ENCODE measurements at regions not wholly inside any gene's neighbourhood (a gene's known extent, or its start where the extent isn't known, plus 50 kb on each side); places are given as distances from the start of the nearest gene placed in this dataset.

GRCh38 chr13:89695343-89696257, 1651.9 kb upstream of the MIR17HG start:
- no peaks in the 10 kb centered on the region for H3K36me3 ChIP-seq (ENCODE audit: control insufficient read depth in 5 of 5, insufficient read depth in 5 of 5, low read length in 5 of 5)
- H3K9ac ChIP-seq (ENCODE audit: low read length in 5 of 5), result no peak overlapping the region
- no peaks in the 10 kb centered on the region for H3K4me1 ChIP-seq (ENCODE audit: control insufficient read depth in 5 of 5, insufficient read depth in 5 of 5, low read length in 5 of 5)
- H3K27me3 ChIP-seq (ENCODE audit: control insufficient read depth in 5 of 5, insufficient read depth in 4 of 5, low read length in 5 of 5), result no peaks in the 10 kb centered on the region
- H3K4me3 ChIP-seq (ENCODE audit: low read depth in 1 of 5, low read length in 5 of 5), result no peak overlapping the region
- no peaks in the 10 kb centered on the region for H3K9me3 ChIP-seq (ENCODE audit: control insufficient read depth in 5 of 5, low read length in 5 of 5)
- H3K27ac ChIP-seq (ENCODE audit: low read depth, low read length), result no peak overlapping the region

- H3K4me3 ChIP-seq (ENCODE audit: low read depth in 1 of 5, low read length in 5 of 5), result no peak overlapping the region
- H3K4me1 ChIP-seq (ENCODE audit: control insufficient read depth in 5 of 5, insufficient read depth in 5 of 5, low read length in 5 of 5), result no peaks in the 10 kb centered on the region
- no peak overlapping the region for H3K9ac ChIP-seq (ENCODE audit: low read length in 5 of 5)
- no peaks in the 10 kb centered on the region for H3K36me3 ChIP-seq (ENCODE audit: control insufficient read depth in 5 of 5, insufficient read depth in 5 of 5, low read length in 5 of 5)
- no peaks in the 10 kb centered on the region for H3K27me3 ChIP-seq (ENCODE audit: control insufficient read depth in 5 of 5, insufficient read depth in 4 of 5, low read length in 5 of 5)
- no peaks in the 10 kb centered on the region for H3K9me3 ChIP-seq (ENCODE audit: control insufficient read depth in 5 of 5, low read length in 5 of 5)
- H3K27ac ChIP-seq (ENCODE audit: low read depth, low read length), result no peak overlapping the region
Measured at GRCh38 chr13:89701913-89702312, 1645.6 kb upstream of the MIR17HG start.

GRCh38 chr13:89704040-89704439, 1643.4 kb upstream of the MIR17HG start:
- no peaks in the 10 kb centered on the region for H3K9me3 ChIP-seq (ENCODE audit: control insufficient read depth in 5 of 5, low read length in 5 of 5)
- no peak overlapping the region for H3K27ac ChIP-seq (ENCODE audit: low read depth, low read length)
- H3K27me3 ChIP-seq (ENCODE audit: control insufficient read depth in 5 of 5, insufficient read depth in 4 of 5, low read length in 5 of 5), result no peaks in the 10 kb centered on the region
- no peaks in the 10 kb centered on the region for H3K4me1 ChIP-seq (ENCODE audit: control insufficient read depth in 5 of 5, insufficient read depth in 5 of 5, low read length in 5 of 5)
- no peak overlapping the region for H3K9ac ChIP-seq (ENCODE audit: low read length in 5 of 5)
- no peaks in the 10 kb centered on the region for H3K36me3 ChIP-seq (ENCODE audit: control insufficient read depth in 5 of 5, insufficient read depth in 5 of 5, low read length in 5 of 5)
- no peak overlapping the region for H3K4me3 ChIP-seq (ENCODE audit: low read depth in 1 of 5, low read length in 5 of 5)

- no peak overlapping the region for H3K9ac ChIP-seq (ENCODE audit: low read length in 5 of 5)
- no peak overlapping the region for H3K4me3 ChIP-seq (ENCODE audit: low read depth in 1 of 5, low read length in 5 of 5)
- H3K36me3 ChIP-seq (ENCODE audit: control insufficient read depth in 5 of 5, insufficient read depth in 5 of 5, low read length in 5 of 5), result no peaks in the 10 kb centered on the region
- no peak overlapping the region for H3K27ac ChIP-seq (ENCODE audit: low read depth, low read length)
- no peaks in the 10 kb centered on the region for H3K27me3 ChIP-seq (ENCODE audit: control insufficient read depth in 5 of 5, insufficient read depth in 4 of 5, low read length in 5 of 5)
- H3K9me3 ChIP-seq (ENCODE audit: control insufficient read depth in 5 of 5, low read length in 5 of 5), result no peaks in the 10 kb centered on the region
- no peaks in the 10 kb centered on the region for H3K4me1 ChIP-seq (ENCODE audit: control insufficient read depth in 5 of 5, insufficient read depth in 5 of 5, low read length in 5 of 5)
Measured at GRCh38 chr13:89708013-89708412, 1639.5 kb upstream of the MIR17HG start.

- Histone ChIP-seq H3K4me3 (ENCODE audit: low read depth in 1 of 5, low read length in 5 of 5) (no peak overlapping the region), H3K4me1 (ENCODE audit: control insufficient read depth in 5 of 5, insufficient read depth in 5 of 5, low read length in 5 of 5) (no peaks in the 10 kb centered on the region), H3K27me3 (ENCODE audit: control insufficient read depth in 5 of 5, insufficient read depth in 4 of 5, low read length in 5 of 5) (no peaks in the 10 kb centered on the region), H3K9me3 (ENCODE audit: control insufficient read depth in 5 of 5, low read length in 5 of 5) (peaks cover 0 to 5% (median 0%) of the 10 kb centered on the region in 5 donors), H3K36me3 (ENCODE audit: control insufficient read depth in 5 of 5, insufficient read depth in 5 of 5, low read length in 5 of 5) (no peaks in the 10 kb centered on the region), H3K9ac (ENCODE audit: low read length in 5 of 5) (no peak overlapping the region), H3K27ac (ENCODE audit: low read depth, low read length) (no peak overlapping the region)
Measured at GRCh38 chr13:89721216-89721615, 1626.3 kb upstream of the MIR17HG start.

- Histone ChIP-seq H3K27me3 (ENCODE audit: control insufficient read depth in 5 of 5, insufficient read depth in 4 of 5, low read length in 5 of 5) (no peaks in the 10 kb centered on the region), H3K27ac (ENCODE audit: low read depth, low read length) (no peak overlapping the region), H3K4me1 (ENCODE audit: control insufficient read depth in 5 of 5, insufficient read depth in 5 of 5, low read length in 5 of 5) (no peaks in the 10 kb centered on the region), H3K36me3 (ENCODE audit: control insufficient read depth in 5 of 5, insufficient read depth in 5 of 5, low read length in 5 of 5) (no peaks in the 10 kb centered on the region), H3K9me3 (ENCODE audit: control insufficient read depth in 5 of 5, low read length in 5 of 5) (peaks cover 0 to 5% (median 0%) of the 10 kb centered on the region in 5 donors), H3K4me3 (ENCODE audit: low read depth in 1 of 5, low read length in 5 of 5) (no peak overlapping the region), H3K9ac (ENCODE audit: low read length in 5 of 5) (no peak overlapping the region)
Measured at GRCh38 chr13:89726690-89727435, 1620.6 kb upstream of the MIR17HG start.

GRCh38 chr13:89733829-89734228, 1613.7 kb upstream of the MIR17HG start:
- H3K9ac ChIP-seq (ENCODE audit: low read length in 5 of 5), result no peak overlapping the region
- H3K36me3 ChIP-seq (ENCODE audit: control insufficient read depth in 5 of 5, insufficient read depth in 5 of 5, low read length in 5 of 5), result no peaks in the 10 kb centered on the region
- H3K4me1 ChIP-seq (ENCODE audit: control insufficient read depth in 5 of 5, insufficient read depth in 5 of 5, low read length in 5 of 5), result no peaks in the 10 kb centered on the region
- no peak overlapping the region for H3K4me3 ChIP-seq (ENCODE audit: low read depth in 1 of 5, low read length in 5 of 5)
- H3K9me3 ChIP-seq (ENCODE audit: control insufficient read depth in 5 of 5, low read length in 5 of 5), result no peaks in the 10 kb centered on the region
- H3K27ac ChIP-seq (ENCODE audit: low read depth, low read length), result no peak overlapping the region
- no peaks in the 10 kb centered on the region for H3K27me3 ChIP-seq (ENCODE audit: control insufficient read depth in 5 of 5, insufficient read depth in 4 of 5, low read length in 5 of 5)

- Histone ChIP-seq H3K4me3 (ENCODE audit: low read depth in 1 of 5, low read length in 5 of 5) (no peak overlapping the region), H3K36me3 (ENCODE audit: control insufficient read depth in 5 of 5, insufficient read depth in 5 of 5, low read length in 5 of 5) (no peaks in the 10 kb centered on the region), H3K9ac (ENCODE audit: low read length in 5 of 5) (no peak overlapping the region), H3K27ac (ENCODE audit: low read depth, low read length) (no peak overlapping the region), H3K27me3 (ENCODE audit: control insufficient read depth in 5 of 5, insufficient read depth in 4 of 5, low read length in 5 of 5) (no peaks in the 10 kb centered on the region), H3K9me3 (ENCODE audit: control insufficient read depth in 5 of 5, low read length in 5 of 5) (no peaks in the 10 kb centered on the region), H3K4me1 (ENCODE audit: control insufficient read depth in 5 of 5, insufficient read depth in 5 of 5, low read length in 5 of 5) (no peaks in the 10 kb centered on the region)
Measured at GRCh38 chr13:89737051-89737450, 1610.4 kb upstream of the MIR17HG start.

- Histone ChIP-seq H3K4me3 (ENCODE audit: low read depth in 1 of 5, low read length in 5 of 5) (no peak overlapping the region), H3K9me3 (ENCODE audit: control insufficient read depth in 5 of 5, low read length in 5 of 5) (no peaks in the 10 kb centered on the region), H3K9ac (ENCODE audit: low read length in 5 of 5) (no peak overlapping the region), H3K4me1 (ENCODE audit: control insufficient read depth in 5 of 5, insufficient read depth in 5 of 5, low read length in 5 of 5) (no peaks in the 10 kb centered on the region), H3K27me3 (ENCODE audit: control insufficient read depth in 5 of 5, insufficient read depth in 4 of 5, low read length in 5 of 5) (no peaks in the 10 kb centered on the region), H3K27ac (ENCODE audit: low read depth, low read length) (no peak overlapping the region), H3K36me3 (ENCODE audit: control insufficient read depth in 5 of 5, insufficient read depth in 5 of 5, low read length in 5 of 5) (no peaks in the 10 kb centered on the region)
Measured at GRCh38 chr13:89738072-89738471, 1609.4 kb upstream of the MIR17HG start.

- Histone ChIP-seq H3K9me3 (ENCODE audit: control insufficient read depth in 5 of 5, low read length in 5 of 5) (no peaks in the 10 kb centered on the region), H3K27ac (ENCODE audit: low read depth, low read length) (no peak overlapping the region), H3K9ac (ENCODE audit: low read length in 5 of 5) (no peak overlapping the region), H3K36me3 (ENCODE audit: control insufficient read depth in 5 of 5, insufficient read depth in 5 of 5, low read length in 5 of 5) (no peaks in the 10 kb centered on the region), H3K4me3 (ENCODE audit: low read depth in 1 of 5, low read length in 5 of 5) (no peak overlapping the region), H3K27me3 (ENCODE audit: control insufficient read depth in 5 of 5, insufficient read depth in 4 of 5, low read length in 5 of 5) (no peaks in the 10 kb centered on the region), H3K4me1 (ENCODE audit: control insufficient read depth in 5 of 5, insufficient read depth in 5 of 5, low read length in 5 of 5) (no peaks in the 10 kb centered on the region)
Measured at GRCh38 chr13:89740994-89741685, 1606.3 kb upstream of the MIR17HG start.

Data from subcutaneous abdominal adipose tissue (tissue), 5 donors.